ENCODE measurements at regions not wholly inside any gene's neighbourhood (a gene's known extent, or its start where the extent isn't known, plus 50 kb on each side); places are given as distances from the start of the nearest gene placed in this dataset.

DNA sequence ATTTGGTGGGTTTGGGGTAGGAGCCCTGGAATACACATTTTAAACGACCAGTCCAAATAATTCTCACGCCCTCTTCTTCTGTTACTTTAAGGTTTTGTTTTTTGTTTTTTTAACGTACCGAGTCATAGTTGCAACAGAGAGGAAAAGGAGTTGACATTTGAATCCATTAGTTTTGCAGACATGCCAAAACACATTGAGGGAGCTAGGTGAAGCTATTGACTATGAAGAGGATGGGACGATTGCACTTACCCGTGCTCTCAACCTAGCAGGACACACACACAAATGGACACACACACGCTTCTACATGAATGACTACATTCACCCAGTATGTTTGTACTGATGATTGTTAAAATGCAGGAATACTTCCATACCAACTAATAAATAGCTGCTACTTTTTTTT is 54.3 kb upstream of the CIT start:
- TF ChIP-seq CTCF (IDR thresholded peaks at IDR 0.05) (no peak), POLR2AphosphoS5 (IDR thresholded peaks at IDR 0.05) (no peak), EP300 (IDR thresholded peaks at IDR 0.05) (no peak)

Data from sigmoid colon (tissue), 4 donors.